ENCODE measurements at regions not wholly inside any gene's neighbourhood (a gene's known extent, or its start where the extent isn't known, plus 50 kb on each side); places are given as distances from the start of the nearest gene placed in this dataset.

- no peak overlapping the region for H3K23ac ChIP-seq (ENCODE audit: low read length)
- H3K79me1 ChIP-seq (ENCODE audit: low read length), result no peaks in the 10 kb centered on the region
- H4K91ac ChIP-seq (ENCODE audit: low read depth, low read length), result no peak overlapping the region
- H3K18ac ChIP-seq (ENCODE audit: low read length), result no peak overlapping the region
- H3K4ac ChIP-seq (ENCODE audit: low read depth, low read length), result no peak overlapping the region
- no peaks in the 10 kb centered on the region for H3K9me3 ChIP-seq (ENCODE audit: insufficient read depth, low read depth, low read length)
- H2AK5ac ChIP-seq (ENCODE audit: low read length), result no peak overlapping the region
- no peak overlapping the region for H2AFZ ChIP-seq (ENCODE audit: insufficient read depth, low read length, poor library complexity)
- H4K12ac ChIP-seq (ENCODE audit: low read depth, low read length), result no peak overlapping the region
- no CpG with 5 or more reads among the region's 4 CpGs for WGBS (ENCODE audit: extremely low coverage, insufficient coverage, insufficient read length)
- no peak overlapping the region for H4K8ac ChIP-seq (ENCODE audit: low read depth, low read length)
- H2BK120ac ChIP-seq (ENCODE audit: insufficient read depth, low read length, poor library complexity), result no peak overlapping the region
- no peak overlapping the region for H3K27ac ChIP-seq (ENCODE audit: low read depth, low read length)
- no peaks in the 10 kb centered on the region for H3K4me1 ChIP-seq (ENCODE audit: control insufficient read depth in 1 of 2, insufficient read depth in 2 of 2, low read length in 2 of 2)
- H2BK5ac ChIP-seq (ENCODE audit: low read depth, low read length, poor library complexity), result no peak overlapping the region
- no peak overlapping the region for H3K9ac ChIP-seq (ENCODE audit: low read length)
- H3K79me2 ChIP-seq (ENCODE audit: control insufficient read depth, insufficient read depth, low read length, poor library complexity), result no peaks in the 10 kb centered on the region
- no peak overlapping the region for H3K4me3 ChIP-seq (ENCODE audit: low read depth, low read length)
- H3K14ac ChIP-seq (ENCODE audit: low read length), result no peak overlapping the region
- H3K27me3 ChIP-seq (ENCODE audit: insufficient read depth, low read length), result no peaks in the 10 kb centered on the region
- no peak for DNase-seq
- no peak overlapping the region for H2BK12ac ChIP-seq (ENCODE audit: low read length)
- H3K4me2 ChIP-seq (ENCODE audit: low read length), result no peak overlapping the region
- H3K36me3 ChIP-seq (ENCODE audit: control insufficient read depth in 1 of 2, insufficient read depth in 2 of 2, low read length in 2 of 2), result no peaks in the 10 kb centered on the region
Observed at GRCh38 chr20:48409055-48409615, 418.7 kb downstream of the PREX1 start.

GRCh38 chr20:48407710-48408109 is 420.1 kb downstream of the PREX1 start:
- Histone ChIP-seq H3K4me1 (ENCODE audit: control insufficient read depth in 1 of 2, insufficient read depth in 2 of 2, low read length in 2 of 2) (no peaks in the 10 kb centered on the region), H2BK12ac (ENCODE audit: low read length) (no peak overlapping the region), H3K4me3 (ENCODE audit: low read depth, low read length) (no peak overlapping the region), H2BK5ac (ENCODE audit: low read depth, low read length, poor library complexity) (no peak overlapping the region), H3K4ac (ENCODE audit: low read depth, low read length) (no peak overlapping the region), H3K36me3 (ENCODE audit: control insufficient read depth in 1 of 2, insufficient read depth in 2 of 2, low read length in 2 of 2) (no peaks in the 10 kb centered on the region), H3K14ac (ENCODE audit: low read length) (no peak overlapping the region), H3K27ac (ENCODE audit: low read depth, low read length) (no peak overlapping the region), H4K12ac (ENCODE audit: low read depth, low read length) (no peak overlapping the region), H3K9me3 (ENCODE audit: insufficient read depth, low read depth, low read length) (no peaks in the 10 kb centered on the region), H3K79me1 (ENCODE audit: low read length) (no peaks in the 10 kb centered on the region), H3K79me2 (ENCODE audit: control insufficient read depth, insufficient read depth, low read length, poor library complexity) (no peaks in the 10 kb centered on the region), H4K91ac (ENCODE audit: low read depth, low read length) (no peak overlapping the region), H3K9ac (ENCODE audit: low read length) (no peak overlapping the region), H3K23ac (ENCODE audit: low read length) (no peak overlapping the region), H2AK5ac (ENCODE audit: low read length) (no peak overlapping the region), H2BK120ac (ENCODE audit: insufficient read depth, low read length, poor library complexity) (no peak overlapping the region), H4K8ac (ENCODE audit: low read depth, low read length) (no peak overlapping the region), H2AFZ (ENCODE audit: insufficient read depth, low read length, poor library complexity) (no peak overlapping the region), H3K18ac (ENCODE audit: low read length) (no peak overlapping the region), H3K27me3 (ENCODE audit: insufficient read depth, low read length) (no peaks in the 10 kb centered on the region), H3K4me2 (ENCODE audit: low read length) (no peak overlapping the region)
- WGBS (ENCODE audit: extremely low coverage, insufficient coverage, insufficient read length), result no CpG with 5 or more reads among the region's 6 CpGs
- no peak for DNase-seq

- H3K79me1 ChIP-seq (ENCODE audit: low read length), result no peaks in the 10 kb centered on the region
- no peaks in the 10 kb centered on the region for H3K4me1 ChIP-seq (ENCODE audit: control insufficient read depth in 1 of 2, insufficient read depth in 2 of 2, low read length in 2 of 2)
- H2BK120ac ChIP-seq (ENCODE audit: insufficient read depth, low read length, poor library complexity), result no peak overlapping the region
- no peaks in the 10 kb centered on the region for H3K9me3 ChIP-seq (ENCODE audit: insufficient read depth, low read depth, low read length)
- H3K79me2 ChIP-seq (ENCODE audit: control insufficient read depth, insufficient read depth, low read length, poor library complexity), result no peaks in the 10 kb centered on the region
- no peak overlapping the region for H3K27ac ChIP-seq (ENCODE audit: low read depth, low read length)
- no peak overlapping the region for H2AFZ ChIP-seq (ENCODE audit: insufficient read depth, low read length, poor library complexity)
- H2BK5ac ChIP-seq (ENCODE audit: low read depth, low read length, poor library complexity), result no peak overlapping the region
- no peak overlapping the region for H3K18ac ChIP-seq (ENCODE audit: low read length)
- no peak overlapping the region for H3K9ac ChIP-seq (ENCODE audit: low read length)
- no peak overlapping the region for H3K14ac ChIP-seq (ENCODE audit: low read length)
- no peak overlapping the region for H4K8ac ChIP-seq (ENCODE audit: low read depth, low read length)
- no peak for DNase-seq
- H3K4me3 ChIP-seq (ENCODE audit: low read depth, low read length), result no peak overlapping the region
- H2AK5ac ChIP-seq (ENCODE audit: low read length), result no peak overlapping the region
- no peak overlapping the region for H4K12ac ChIP-seq (ENCODE audit: low read depth, low read length)
- no peak overlapping the region for H3K23ac ChIP-seq (ENCODE audit: low read length)
- no peak overlapping the region for H4K91ac ChIP-seq (ENCODE audit: low read depth, low read length)
- no peaks in the 10 kb centered on the region for H3K27me3 ChIP-seq (ENCODE audit: insufficient read depth, low read length)
- H3K36me3 ChIP-seq (ENCODE audit: control insufficient read depth in 1 of 2, insufficient read depth in 2 of 2, low read length in 2 of 2), result no peaks in the 10 kb centered on the region
- H3K4ac ChIP-seq (ENCODE audit: low read depth, low read length), result no peak overlapping the region
- no peak overlapping the region for H2BK12ac ChIP-seq (ENCODE audit: low read length)
- no CpG with 5 or more reads among the region's 5 CpGs for WGBS (ENCODE audit: extremely low coverage, insufficient coverage, insufficient read length)
- no peak overlapping the region for H3K4me2 ChIP-seq (ENCODE audit: low read length)
Observed at GRCh38 chr20:48406912-48407340, 420.9 kb downstream of the PREX1 start.

GRCh38 chr20:48406498-48406897 is 421.3 kb downstream of the PREX1 start:
- Histone ChIP-seq H2BK5ac (ENCODE audit: low read depth, low read length, poor library complexity) (no peak overlapping the region), H3K27ac (ENCODE audit: low read depth, low read length) (no peak overlapping the region), H3K36me3 (ENCODE audit: control insufficient read depth in 1 of 2, insufficient read depth in 2 of 2, low read length in 2 of 2) (no peaks in the 10 kb centered on the region), H3K4me3 (ENCODE audit: low read depth, low read length) (no peak overlapping the region), H3K4ac (ENCODE audit: low read depth, low read length) (no peak overlapping the region), H4K12ac (ENCODE audit: low read depth, low read length) (no peak overlapping the region), H4K8ac (ENCODE audit: low read depth, low read length) (no peak overlapping the region), H3K9me3 (ENCODE audit: insufficient read depth, low read depth, low read length) (no peaks in the 10 kb centered on the region), H4K91ac (ENCODE audit: low read depth, low read length) (no peak overlapping the region), H3K9ac (ENCODE audit: low read length) (no peak overlapping the region), H2BK12ac (ENCODE audit: low read length) (no peak overlapping the region), H2BK120ac (ENCODE audit: insufficient read depth, low read length, poor library complexity) (no peak overlapping the region), H3K4me2 (ENCODE audit: low read length) (no peak overlapping the region), H3K14ac (ENCODE audit: low read length) (no peak overlapping the region), H3K79me2 (ENCODE audit: control insufficient read depth, insufficient read depth, low read length, poor library complexity) (no peaks in the 10 kb centered on the region), H2AK5ac (ENCODE audit: low read length) (no peak overlapping the region), H3K23ac (ENCODE audit: low read length) (no peak overlapping the region), H2AFZ (ENCODE audit: insufficient read depth, low read length, poor library complexity) (no peak overlapping the region), H3K27me3 (ENCODE audit: insufficient read depth, low read length) (no peaks in the 10 kb centered on the region), H3K4me1 (ENCODE audit: control insufficient read depth in 1 of 2, insufficient read depth in 2 of 2, low read length in 2 of 2) (no peaks in the 10 kb centered on the region), H3K79me1 (ENCODE audit: low read length) (no peaks in the 10 kb centered on the region), H3K18ac (ENCODE audit: low read length) (no peak overlapping the region)
- DNase-seq, result no peak
- no CpG with 5 or more reads among the region's 4 CpGs for WGBS (ENCODE audit: extremely low coverage, insufficient coverage, insufficient read length)
